HEK293 (cell line): ENCODE measurements at regions not wholly inside any gene's neighbourhood (a gene's known extent, or its start where the extent isn't known, plus 50 kb on each side); places are given as distances from the start of the nearest gene placed in this dataset.

Experiments
- CTCF ChIA-PET: fragments of 350-600 bp; formaldehyde crosslinking; extraction: SDS; loops from one replicate; lab custom pipeline; 2021; ENCODE audit warnings: antibody characterized with exemption; lab: Yijun Ruan, JAX
- POLR2A ChIA-PET: fragments of 300-600 bp; formaldehyde crosslinking; extraction: SDS; loops from one replicate; lab custom pipeline; 2020; ENCODE audit warnings: antibody characterized with exemption, inconsistent platforms; lab: Yijun Ruan, JAX
- H3K27ac ChIP-seq: fragments of 200-500 bp; sonication (Bioruptor generic); 2 replicates; pipeline ENCODE4 v1.5.1; 2014; ENCODE audit warnings: low read depth, low read length, control low read depth, inconsistent platforms; ENCODE audit errors: extremely low read depth
- H3K36me3 ChIP-seq, 2 experiments: fragments of 200-500 bp in 1 of 2; sonication (Bioruptor generic) in 1 of 2; 1 replicate in 1 of 2; 2 replicates in 1 of 2; pipeline ENCODE4 v1.5.1; 2014 to 2017; ENCODE audit warnings: inconsistent platforms in 2 of 2, low read length in 2 of 2; ENCODE audit not compliant: control insufficient read depth in 2 of 2, insufficient read depth in 1 of 2
- H3K4me1 ChIP-seq: fragments of 200-500 bp; sonication (Bioruptor generic); 2 replicates; pipeline ENCODE4 v1.5.1; 2014; ENCODE audit warnings: mild to moderate bottlenecking, low read length, inconsistent platforms; ENCODE audit not compliant: control insufficient read depth, insufficient read depth
- H3K4me3 ChIP-seq: 2 replicates; pipeline ENCODE4 v1.5.1; 2011; ENCODE audit warnings: low read depth, mild to moderate bottlenecking, control low read depth, low read length, moderate library complexity
- H3K9me3 ChIP-seq: fragments of 200-500 bp; sonication (Bioruptor generic); 2 replicates; pipeline ENCODE4 v1.5.1; 2014; ENCODE audit warnings: low read depth, low read length, inconsistent platforms; ENCODE audit not compliant: control insufficient read depth, insufficient read depth
- ELK4 ChIP-seq: IDR thresholded peaks from 2 replicates; pipeline ENCODE4 v1.6.1; 2011; ENCODE audit warnings: mild to moderate bottlenecking, low read depth, low read length, borderline replicate concordance
- GFI1B ChIP-seq: fragments of 450-650 bp; formaldehyde crosslinking; IDR thresholded peaks from 2 replicates; pipeline ENCODE4 v1.5.1; 2016; ENCODE audit warnings: missing biosample characterization, missing genetic modification characterization
- HOXC10 ChIP-seq: sonication (generic); formaldehyde crosslinking; IDR thresholded peaks from 2 replicates; pipeline ENCODE4 v1.8.1; 2023; ENCODE audit warnings: mild to moderate bottlenecking, missing genetic modification reagents
- KLF16 ChIP-seq: fragments of 450-650 bp; formaldehyde crosslinking; IDR thresholded peaks from 2 replicates; pipeline ENCODE4 v1.5.1; 2017; ENCODE audit warnings: missing biosample characterization, missing genetic modification characterization
- SALL2 ChIP-seq: fragments of 450-650 bp; formaldehyde crosslinking; IDR thresholded peaks from 2 replicates; pipeline ENCODE4 v1.5.0; 2017; ENCODE audit warnings: missing biosample characterization, mild to moderate bottlenecking, missing genetic modification characterization, borderline replicate concordance
- SETDB1 ChIP-seq: IDR thresholded peaks from one replicate; pipeline ENCODE4 v1.6.1; 2017; ENCODE audit warnings: mild to moderate bottlenecking, low read length, moderate library complexity, mixed read lengths; ENCODE audit not compliant: insufficient read length
- SP2 ChIP-seq: fragments of 450-650 bp; formaldehyde crosslinking; IDR thresholded peaks from 2 replicates; pipeline ENCODE4 v1.5.1; 2016; ENCODE audit warnings: missing biosample characterization, missing genetic modification characterization
- SP7 ChIP-seq: fragments of 450-650 bp; formaldehyde crosslinking; IDR thresholded peaks from 2 replicates; pipeline ENCODE4 v1.5.1; 2016; ENCODE audit warnings: missing biosample characterization, missing genetic modification characterization
- ZBTB8A ChIP-seq: fragments of 450-650 bp; formaldehyde crosslinking; IDR thresholded peaks from 2 replicates; pipeline ENCODE4 v1.5.1; 2016; ENCODE audit warnings: missing biosample characterization, missing genetic modification characterization
- ZFHX2 ChIP-seq: fragments of 450-650 bp; formaldehyde crosslinking; conservative IDR thresholded peaks from 2 replicates; pipeline ENCODE4 v1.5.1; 2016; ENCODE audit warnings: missing biosample characterization, missing genetic modification characterization
- ZNF221 ChIP-seq: fragments of 450-650 bp; formaldehyde crosslinking; IDR thresholded peaks from 2 replicates; pipeline ENCODE4 v1.5.1; 2017; ENCODE audit warnings: missing biosample characterization, missing genetic modification characterization, borderline replicate concordance
- ZNF280D ChIP-seq: fragments of 450-650 bp; formaldehyde crosslinking; IDR thresholded peaks from 2 replicates; pipeline ENCODE4 v1.5.1; 2016; ENCODE audit warnings: missing biosample characterization, missing genetic modification characterization
- ZNF362 ChIP-seq: fragments of 450-650 bp; formaldehyde crosslinking; IDR thresholded peaks from 2 replicates; pipeline ENCODE4 v1.5.1; 2016; ENCODE audit warnings: missing biosample characterization, missing genetic modification characterization
- ZNF394 ChIP-seq: fragments of 450-650 bp; formaldehyde crosslinking; IDR thresholded peaks from 2 replicates; pipeline ENCODE4 v1.5.1; 2016; ENCODE audit warnings: missing biosample characterization, missing genetic modification characterization, mild to moderate bottlenecking, moderate library complexity, borderline replicate concordance
- ZNF544 ChIP-seq: fragments of 450-650 bp; formaldehyde crosslinking; IDR thresholded peaks from 2 replicates; pipeline ENCODE4 v1.5.0; 2017; ENCODE audit warnings: missing biosample characterization, missing genetic modification characterization
- ZNF549 ChIP-seq: fragments of 450-650 bp; IDR thresholded peaks from 2 replicates; pipeline ENCODE4 v1.5.1; 2018; ENCODE audit warnings: missing biosample characterization, missing genetic modification characterization, mild to moderate bottlenecking, inconsistent platforms, moderate library complexity
- ZNF558 ChIP-seq: fragments of 450-650 bp; formaldehyde crosslinking; IDR thresholded peaks from 2 replicates; pipeline ENCODE4 v1.5.1; 2016; ENCODE audit warnings: missing biosample characterization, missing genetic modification characterization
- ZNF600 ChIP-seq: fragments of 450-650 bp; formaldehyde crosslinking; IDR thresholded peaks from 2 replicates; pipeline ENCODE4 v1.5.1; 2016; ENCODE audit warnings: missing biosample characterization, missing genetic modification characterization
- ZNF626 ChIP-seq: fragments of 450-650 bp; sonication (Bioruptor Pico); formaldehyde crosslinking; IDR thresholded peaks from 2 replicates; pipeline ENCODE4 v1.5.1; 2018; ENCODE audit warnings: missing biosample characterization, missing genetic modification characterization, inconsistent platforms
- ZNF629 ChIP-seq: fragments of 450-650 bp; formaldehyde crosslinking; IDR thresholded peaks from 2 replicates; pipeline ENCODE4 v1.5.1; 2017; ENCODE audit warnings: missing biosample characterization, missing genetic modification characterization
- ZNF639 ChIP-seq: fragments of 450-650 bp; formaldehyde crosslinking; IDR thresholded peaks from 2 replicates; pipeline ENCODE4 v1.5.1; 2016; ENCODE audit warnings: missing biosample characterization, missing genetic modification characterization
- ZNF664 ChIP-seq: fragments of 450-650 bp; formaldehyde crosslinking; IDR thresholded peaks from 2 replicates; pipeline ENCODE4 v1.5.1; 2016; ENCODE audit warnings: missing biosample characterization, missing genetic modification characterization
- ZXDB ChIP-seq: fragments of 450-650 bp; formaldehyde crosslinking; IDR thresholded peaks from 2 replicates; pipeline ENCODE4 v1.5.1; 2016; ENCODE audit warnings: missing biosample characterization, missing genetic modification characterization
- TF ChIP-seq, protein P1 (sequence below): fragments of 450-650 bp; formaldehyde crosslinking; IDR thresholded peaks from 2 replicates; pipeline ENCODE4; 2016; ENCODE audit warnings: missing biosample characterization, missing genetic modification characterization

DNA sequence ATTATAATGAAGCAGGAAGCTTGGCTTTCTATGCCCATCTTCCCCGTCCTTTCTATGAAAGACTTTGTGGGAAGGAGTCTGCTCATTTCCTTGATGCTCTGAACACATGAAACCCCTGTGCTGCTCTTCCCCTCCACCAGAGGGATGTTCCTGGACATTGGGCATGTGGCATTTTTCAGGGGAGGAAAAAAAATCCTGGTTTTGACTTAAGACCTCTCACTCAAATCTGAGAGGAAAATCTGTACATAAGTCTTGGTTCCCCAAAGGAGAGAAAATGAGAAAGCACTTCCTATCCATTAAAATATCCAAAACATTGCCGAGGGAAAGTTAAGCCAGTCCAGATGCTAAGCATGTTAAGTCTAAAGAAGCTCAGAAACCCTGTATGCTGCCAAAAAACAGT lies 393.0 kb downstream of the PAX1 start:
- Histone ChIP-seq H3K27ac (no peak overlapping the region), H3K9me3 (no peaks in the 10 kb centered on the region), H3K36me3 (no peaks in the 10 kb centered on the region), H3K4me1 (no peaks in the 10 kb centered on the region), H3K4me3 (no peak overlapping the region)
- TF ChIP-seq ZNF221 (tag by site-specific recombination) (no peak), ZBTB8A (tag by site-specific recombination) (no peak), SP2 (tag by site-specific recombination) (no peak), GFI1B (no peak), ZNF664 (tag by site-specific recombination) (no peak), KLF16 (no peak), SP7 (tag by site-specific recombination) (no peak), ELK4 (no peak), ZNF549 (tag by site-specific recombination) (no peak)
- TF ChIP-seq, protein P1, sequence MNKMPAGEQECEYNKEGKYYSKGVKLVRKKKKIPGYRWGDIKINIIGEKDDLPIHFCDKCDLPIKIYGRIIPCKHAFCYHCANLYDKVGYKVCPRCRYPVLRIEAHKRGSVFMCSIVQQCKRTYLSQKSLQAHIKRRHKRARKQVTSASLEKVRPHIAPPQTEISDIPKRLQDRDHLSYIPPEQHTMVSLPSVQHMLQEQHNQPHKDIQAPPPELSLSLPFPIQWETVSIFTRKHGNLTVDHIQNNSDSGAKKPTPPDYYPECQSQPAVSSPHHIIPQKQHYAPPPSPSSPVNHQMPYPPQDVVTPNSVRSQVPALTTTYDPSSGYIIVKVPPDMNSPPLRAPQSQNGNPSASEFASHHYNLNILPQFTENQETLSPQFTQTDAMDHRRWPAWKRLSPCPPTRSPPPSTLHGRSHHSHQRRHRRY = no peak
- ChIA-PET POLR2A (no interaction called here), CTCF (interaction anchor here (0.7 to 0.9 kb wide), 3 partner anchors 9 to 152 kb away, joined by 3 to 5 read pairs (median 3); no protein-coding TSS in a partner anchor)

DNA sequence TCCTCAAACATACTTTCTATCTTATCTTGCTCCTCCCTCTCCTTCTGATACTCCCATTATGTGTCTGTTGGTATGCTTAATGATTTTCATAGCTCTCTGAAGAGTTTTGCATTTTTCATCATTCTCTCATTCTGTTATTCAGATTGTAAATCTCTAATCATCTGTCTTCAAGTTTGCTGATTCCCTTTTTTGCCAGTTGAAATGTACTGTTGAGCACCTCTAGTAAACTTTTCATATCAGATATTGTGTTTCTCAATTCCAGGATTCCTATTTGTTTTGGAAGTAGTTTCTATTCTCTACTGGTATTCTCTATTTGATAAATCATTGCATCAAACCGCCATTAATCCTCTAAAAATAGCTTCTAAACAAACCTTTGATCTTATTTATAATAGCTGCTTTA lies 387.7 kb downstream of the PAX1 start:
- Histone ChIP-seq H3K36me3 (no peaks in the 10 kb centered on the region), H3K27ac (no peak overlapping the region), H3K4me1 (no peaks in the 10 kb centered on the region)
- TF ChIP-seq SETDB1 (peak; percentile 77), HOXC10 (no peak), ZNF626 (tag by site-specific recombination) (no peak), ZNF394 (tag by site-specific recombination) (no peak)
- TF ChIP-seq, all 188 proteins: peak for 1
- ChIA-PET POLR2A (no interaction called here), CTCF (interaction anchor here (0.6 to 0.7 kb wide), 2 partner anchors 11 to 971 kb away, joined by 3 to 6 read pairs; no protein-coding TSS in a partner anchor)
- H3K9me3 ChIP-seq = no peaks in the 10 kb centered on the region
- H3K4me3 ChIP-seq = no peak overlapping the region

- Histone ChIP-seq H3K4me3 (no peak overlapping the region), H3K27ac (no peak overlapping the region), H3K36me3 (no peaks in the 10 kb centered on the region), H3K9me3 (no peaks in the 10 kb centered on the region), H3K4me1 (no peaks in the 10 kb centered on the region)
- CTCF ChIA-PET = interaction anchor here (0.7 kb wide), 1 partner anchor 145 kb away, joined by 3 read pairs; no protein-coding TSS in a partner anchor
- POLR2A ChIA-PET = no interaction called here
- TF ChIP-seq ZFHX2 (no peak), SALL2 (tag by site-specific recombination) (no peak), ZXDB (tag by site-specific recombination) (no peak), ZNF362 (tag by site-specific recombination) (no peak), ZNF629 (tag by site-specific recombination) (no peak), ZNF558 (tag by site-specific recombination) (no peak), ZNF544 (tag by site-specific recombination) (no peak), ZNF600 (no peak), ZNF639 (tag by site-specific recombination) (no peak), ZNF280D (no peak)
Observed at GRCh38 chr20:22088882-22089281, 383.4 kb downstream of the PAX1 start.
